Stimulated activated CD8-positive, alpha-beta memory T cell treated with anti-CD3 and anti-CD28 coated beads, Interleukin-4, amount 100 ng/mL, for 48 hours (primary cell): ENCODE measurements at regions not wholly inside any gene's neighbourhood (a gene's known extent, or its start where the extent isn't known, plus 50 kb on each side); places are given as distances from the start of the nearest gene placed in this dataset.

Experiments used
- DNase-seq: peaks from one replicate; pipeline ENCODE4 v3.0.0-alpha.2; 2020

DNA sequence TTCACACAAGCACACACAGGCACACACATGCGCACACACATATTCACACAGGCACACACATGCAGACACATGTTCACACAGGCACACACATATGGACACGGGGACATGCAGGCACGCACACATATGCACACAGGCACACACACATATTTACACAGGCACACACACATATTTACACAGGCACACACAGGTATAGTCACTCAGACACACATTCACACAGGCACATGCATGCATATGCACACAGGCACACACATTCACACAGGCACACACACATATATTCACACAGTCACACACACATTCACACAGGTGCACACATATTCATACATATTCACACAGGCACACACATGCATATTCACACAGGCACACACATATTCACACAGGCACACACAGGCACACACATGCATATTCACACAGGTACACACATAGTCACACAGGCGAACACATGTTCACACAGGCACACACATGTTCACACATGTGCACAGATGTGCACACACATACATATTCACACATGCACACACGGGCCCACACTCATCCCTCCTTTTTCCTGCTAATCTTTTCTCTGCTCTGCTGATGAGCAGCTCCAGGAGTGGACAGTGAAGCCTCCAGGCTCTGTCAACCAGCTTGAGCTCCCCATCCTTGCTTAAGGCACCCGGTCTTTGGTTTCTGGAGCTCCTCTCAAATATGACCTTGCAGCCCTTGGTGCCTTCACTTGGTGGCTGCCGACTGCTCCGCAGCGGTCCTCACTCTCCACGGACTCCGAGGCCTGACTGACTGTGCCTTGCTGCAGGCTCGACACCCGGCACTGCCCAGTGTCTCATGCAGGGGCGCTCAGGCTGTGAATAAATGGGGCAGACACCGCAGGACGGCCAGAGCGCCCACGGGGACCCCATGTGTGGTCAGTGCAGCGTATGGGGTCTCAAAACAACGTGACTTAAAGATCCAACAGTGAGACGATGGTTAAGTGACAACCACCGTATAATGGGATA lies 581.2 kb upstream of the MGMT start:
- DNase-seq, result no peak

DNA sequence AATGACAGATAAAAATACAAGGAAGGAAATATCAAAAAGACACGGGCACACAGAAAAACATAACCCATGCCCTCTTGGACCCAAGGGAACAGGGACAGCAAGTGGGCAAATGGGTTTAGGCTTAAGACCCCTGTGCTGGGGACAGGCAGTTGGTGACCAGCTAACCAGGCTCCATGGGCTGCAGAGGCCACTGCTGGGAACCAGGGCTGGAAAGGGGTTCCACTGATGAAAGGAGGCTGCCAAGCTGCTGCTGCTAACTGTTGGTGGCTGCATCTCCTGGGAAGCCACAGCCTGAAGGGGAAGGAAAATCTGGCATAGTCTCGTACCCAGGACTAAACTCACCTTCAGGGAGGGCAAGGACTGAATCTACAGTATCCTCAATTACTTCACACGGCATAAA lies 579.2 kb upstream of the MGMT start:
- DNase-seq, result no peak

- DNase-seq, result no peak
Measured at GRCh38 chr10:128892005-128892404, 575.0 kb upstream of the MGMT start.

- no peak for DNase-seq
Measured at GRCh38 chr10:128894641-128895040, 572.4 kb upstream of the MGMT start.

- DNase-seq, result no peak
Measured at GRCh38 chr10:128895473-128895872, 571.6 kb upstream of the MGMT start.

DNA sequence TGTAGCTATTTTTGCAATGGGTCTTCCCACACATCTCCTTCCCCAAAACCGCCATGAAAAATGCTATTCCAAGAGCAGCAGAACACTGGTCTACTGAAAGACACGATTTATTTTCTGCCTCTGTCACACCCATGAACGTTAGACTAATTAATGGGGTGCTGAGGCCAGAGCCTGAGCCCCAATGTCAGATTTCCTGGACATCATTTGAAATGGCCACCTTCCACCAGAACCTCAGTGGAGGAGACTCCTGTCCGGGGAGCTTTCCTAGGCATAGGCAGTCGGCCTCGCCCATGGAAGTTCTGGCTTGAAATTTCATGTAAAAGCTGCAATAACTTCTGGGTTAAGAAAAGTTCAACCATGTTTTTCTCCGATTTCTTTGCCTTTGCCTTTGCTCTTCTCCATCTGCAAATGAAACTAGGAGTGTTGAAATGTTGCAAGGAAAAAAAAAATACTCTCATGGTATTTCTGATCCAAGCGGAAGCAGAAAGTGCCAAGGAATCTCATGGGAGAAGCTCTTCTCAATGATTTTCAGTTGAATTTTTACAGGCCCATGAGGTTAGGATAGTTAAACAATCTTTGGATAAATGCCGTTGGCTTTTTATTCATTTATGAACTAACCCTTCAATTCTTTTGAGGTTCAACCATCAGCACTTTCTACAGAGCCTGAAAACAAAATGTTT lies 570.8 kb upstream of the MGMT start:
- DNase-seq, result no peak

DNA sequence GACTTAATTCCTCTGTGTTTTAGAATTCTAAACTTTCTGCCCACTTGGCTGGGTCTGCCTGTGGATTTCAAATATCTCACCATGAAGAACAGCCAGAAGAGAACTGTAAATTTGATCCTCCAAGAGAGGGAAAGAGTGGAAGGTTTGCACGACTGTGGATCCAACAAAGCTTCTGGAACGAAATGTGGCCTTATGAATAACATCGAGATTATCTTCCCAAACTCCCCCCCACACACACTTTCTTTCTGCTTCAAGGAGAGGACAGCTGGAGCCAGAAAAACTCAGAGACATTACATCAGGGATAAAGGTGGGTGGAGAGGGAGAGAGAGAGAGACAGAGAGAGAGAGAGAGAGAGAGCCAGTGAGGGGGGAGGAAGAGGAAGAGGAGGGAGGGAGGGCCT lies 570.1 kb upstream of the MGMT start:
- DNase-seq, result no peak

GRCh38 chr10:128897401-128898129 lies 569.5 kb upstream of the MGMT start:
- DNase-seq, result no peak

DNA sequence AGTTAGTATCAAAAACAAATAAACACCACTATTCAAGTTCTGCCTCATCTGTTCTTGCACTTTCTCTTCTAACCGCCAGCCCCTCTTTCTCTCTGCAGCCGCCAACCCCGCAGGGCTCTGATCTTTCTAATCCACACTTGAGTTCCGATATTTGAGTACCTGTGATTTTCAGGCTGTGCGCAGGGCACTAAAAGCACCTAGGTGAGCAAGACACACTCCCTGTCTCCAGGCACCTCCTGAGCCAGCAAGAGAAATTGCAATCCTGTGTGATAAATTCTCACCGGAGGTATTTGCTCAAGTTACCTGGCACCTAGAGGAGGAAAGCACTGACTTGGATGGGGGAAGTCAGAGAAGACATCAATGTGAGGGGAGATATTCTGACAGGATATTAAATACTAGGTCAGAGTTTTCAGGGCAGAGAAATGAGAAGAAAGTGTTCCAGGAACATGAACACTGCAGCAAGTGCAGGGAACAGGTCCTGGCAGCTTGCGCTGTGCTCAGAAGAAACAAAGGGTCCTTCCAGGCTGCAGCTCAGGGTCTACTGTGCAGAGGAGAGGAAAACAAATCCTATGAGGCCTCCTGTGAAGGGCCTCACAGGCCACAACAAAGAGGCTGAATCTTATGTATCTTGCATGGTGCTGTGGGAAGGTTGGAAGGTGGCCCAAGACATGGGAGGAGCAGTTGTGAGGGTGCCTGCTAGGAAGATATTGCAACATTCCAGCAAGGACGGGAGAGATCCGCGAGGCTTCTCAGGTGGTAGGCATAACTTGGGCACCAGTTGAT lies 568.7 kb upstream of the MGMT start:
- DNase-seq, result no peak

GRCh38 chr10:128898916-128899195 lies 568.2 kb upstream of the MGMT start:
- no peak for DNase-seq

GRCh38 chr10:128900456-128900855 lies 566.6 kb upstream of the MGMT start:
- DNase-seq, result no peak

DNA sequence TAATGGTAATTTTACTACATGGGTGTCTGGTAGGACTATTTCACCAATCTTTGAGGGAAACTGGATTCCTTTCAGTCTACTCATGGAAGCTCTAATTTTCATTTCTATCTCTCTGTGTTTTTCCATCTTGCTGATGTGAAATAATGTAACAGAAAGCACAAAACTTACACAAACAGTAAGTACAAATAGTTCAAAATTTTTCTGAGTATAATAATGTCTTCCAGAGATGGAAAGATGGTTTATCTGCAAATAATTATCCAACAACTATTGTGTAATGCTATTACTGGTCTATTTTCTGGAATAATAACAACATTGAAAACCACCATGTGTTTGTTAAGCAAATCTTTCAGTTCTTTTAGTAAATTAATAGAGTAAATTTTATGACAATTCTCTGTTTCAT lies 565.8 kb upstream of the MGMT start:
- DNase-seq, result no peak

- DNase-seq, result no peak
Measured at GRCh38 chr10:128902031-128902710, 564.9 kb upstream of the MGMT start.

GRCh38 chr10:128907155-128907941 lies 559.7 kb upstream of the MGMT start:
- no peak for DNase-seq

DNA sequence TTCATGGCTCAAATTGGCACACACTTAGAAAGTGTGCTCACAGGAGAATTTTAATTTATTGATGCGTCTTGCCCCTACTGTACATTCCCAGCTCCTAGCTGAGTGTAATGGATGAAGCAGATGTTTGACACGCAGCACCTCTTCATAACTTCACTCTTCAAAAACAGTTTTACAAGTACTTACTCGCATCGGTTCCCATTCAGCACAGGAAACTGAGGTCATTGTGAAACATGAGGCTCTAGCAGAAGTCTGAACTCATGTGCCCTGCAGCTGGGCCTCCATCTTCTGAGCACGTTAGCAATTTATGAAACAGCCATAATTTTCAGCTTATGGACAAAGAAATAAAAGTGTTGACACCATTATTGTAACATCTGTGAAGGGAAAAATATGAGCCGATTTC lies 558.9 kb upstream of the MGMT start:
- DNase-seq, result no peak

GRCh38 chr10:128908499-128908898 lies 558.5 kb upstream of the MGMT start:
- DNase-seq, result no peak

DNA sequence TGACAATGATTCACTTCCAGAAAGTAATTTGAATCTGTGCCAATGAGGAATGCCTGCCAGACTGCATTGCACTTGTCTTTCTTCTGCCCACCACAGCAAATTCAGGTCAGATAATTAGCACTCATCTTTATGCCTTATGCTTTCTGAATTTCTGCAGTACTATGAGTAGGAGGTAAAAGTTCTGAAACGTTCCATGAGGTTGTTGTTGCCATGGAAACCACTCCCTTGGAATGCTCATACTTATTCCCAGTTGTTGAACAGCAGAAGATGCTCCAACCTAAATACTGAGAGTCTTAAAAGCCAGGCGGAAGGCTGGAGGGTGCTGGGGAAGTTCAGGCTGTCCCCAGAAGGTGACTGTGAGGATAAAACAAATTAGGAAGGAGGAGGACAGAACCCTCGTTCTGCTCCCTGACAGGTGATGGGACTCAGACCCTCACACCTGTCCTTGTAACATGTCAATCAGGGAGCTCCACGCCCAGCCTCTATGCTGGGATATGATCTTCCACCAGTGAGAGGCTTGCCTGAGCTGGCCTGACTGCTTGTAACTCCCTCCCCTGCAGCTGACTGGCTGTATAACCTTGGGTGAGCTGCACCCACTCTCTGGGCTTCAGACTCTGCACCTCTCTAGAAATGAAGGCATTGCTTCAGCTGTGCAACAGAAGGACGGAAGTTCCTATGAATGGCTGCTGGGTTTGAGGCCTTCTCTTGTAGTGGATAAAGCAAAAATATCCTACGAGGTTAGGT lies 554.3 kb upstream of the MGMT start:
- DNase-seq, result no peak

DNA sequence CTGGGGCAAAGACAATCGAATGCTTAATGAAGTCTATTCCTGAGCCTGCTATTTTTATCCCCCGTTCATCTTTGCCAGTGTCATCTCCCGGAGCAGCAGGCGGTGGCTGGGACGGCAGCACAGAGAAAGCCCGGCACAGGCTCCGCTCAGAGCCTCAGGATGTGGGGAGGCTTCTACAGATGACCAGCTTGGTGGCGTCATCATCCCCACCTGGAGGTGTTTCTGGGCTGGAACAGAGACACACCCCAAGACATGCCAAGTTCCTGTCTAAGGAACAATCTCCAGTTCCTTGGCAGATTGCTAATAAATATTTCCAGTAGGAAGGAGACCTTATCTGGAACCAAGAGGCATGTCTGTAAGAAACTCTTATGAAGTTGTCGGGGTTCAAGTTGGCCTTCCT lies 552.4 kb upstream of the MGMT start:
- DNase-seq, result no peak

GRCh38 chr10:128915630-128916029 lies 551.4 kb upstream of the MGMT start:
- DNase-seq, result no peak

DNA sequence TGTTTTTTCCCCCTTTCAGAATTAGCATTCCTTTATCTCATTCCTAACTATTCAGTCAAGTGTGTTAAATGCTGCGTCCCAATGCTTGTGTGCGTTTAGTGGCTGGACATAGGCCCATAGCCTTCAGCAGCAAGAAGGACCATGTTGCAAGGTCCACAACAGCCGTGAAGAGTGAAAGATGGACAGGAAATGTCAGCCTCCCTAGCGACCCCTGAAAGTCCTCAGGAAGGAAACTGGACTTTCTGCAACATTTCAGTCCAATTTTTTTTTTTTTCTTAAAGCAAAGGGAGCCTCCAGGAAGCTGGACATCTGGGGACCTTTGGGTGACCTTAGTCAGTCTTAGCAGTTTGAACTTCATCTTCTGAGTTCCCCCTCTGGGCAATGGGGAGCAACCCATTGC lies 550.7 kb upstream of the MGMT start:
- DNase-seq, result no peak
